Neural cell (in vitro differentiated cells): ENCODE measurements at regions not wholly inside any gene's neighbourhood (a gene's known extent, or its start where the extent isn't known, plus 50 kb on each side); places are given as distances from the start of the nearest gene placed in this dataset.

Source experiments
- CTCF ChIP-seq: fragments of 450-650 bp; IDR thresholded peaks from 2 replicates; pipeline ENCODE4 v1.5.1; 2014; ENCODE audit warnings: antibody characterized with exemption, mild to moderate bottlenecking, moderate library complexity; ENCODE audit not compliant: poor library complexity, severe bottlenecking
- EP300 ChIP-seq: fragments of 450-650 bp; conservative IDR thresholded peaks from 2 replicates; pipeline ENCODE4 v1.6.1; 2014; ENCODE audit warnings: antibody characterized with exemption, mild to moderate bottlenecking, moderate library complexity; ENCODE audit not compliant: poor library complexity, severe bottlenecking
- EZH2 ChIP-seq: fragments of 200-600, 300-800 bp; shearing (Covaris generic), sonication (generic); IDR thresholded peaks from 2 replicates; pipeline ENCODE4 v1.6.1; 2014; ENCODE audit warnings: antibody characterized with exemption, low read length, borderline replicate concordance, mild to moderate bottlenecking; ENCODE audit not compliant: insufficient read depth, poor library complexity, severe bottlenecking
- MXI1 ChIP-seq: fragments of 450-650 bp; conservative IDR thresholded peaks from 2 replicates; pipeline ENCODE4 v1.6.1; 2014; ENCODE audit warnings: antibody characterized with exemption, mild to moderate bottlenecking; ENCODE audit not compliant: poor library complexity, severe bottlenecking
- POLR2AphosphoS5 ChIP-seq: IDR thresholded peaks from 2 replicates; pipeline ENCODE4 v1.6.1; 2012
- SMC3 ChIP-seq: fragments of 450-650 bp; conservative IDR thresholded peaks from 2 replicates; pipeline ENCODE4 v1.6.1; 2014; ENCODE audit warnings: antibody characterized with exemption, mild to moderate bottlenecking, moderate library complexity; ENCODE audit not compliant: poor library complexity
- TAF1 ChIP-seq: IDR thresholded peaks from 2 replicates; pipeline ENCODE4 v1.6.1; 2012; ENCODE audit warnings: low read depth
- TF ChIP-seq, protein P1 (sequence below): IDR thresholded peaks from 2 replicates; pipeline ENCODE4 v1.6.1; 2012; ENCODE audit warnings: borderline replicate concordance

DNA sequence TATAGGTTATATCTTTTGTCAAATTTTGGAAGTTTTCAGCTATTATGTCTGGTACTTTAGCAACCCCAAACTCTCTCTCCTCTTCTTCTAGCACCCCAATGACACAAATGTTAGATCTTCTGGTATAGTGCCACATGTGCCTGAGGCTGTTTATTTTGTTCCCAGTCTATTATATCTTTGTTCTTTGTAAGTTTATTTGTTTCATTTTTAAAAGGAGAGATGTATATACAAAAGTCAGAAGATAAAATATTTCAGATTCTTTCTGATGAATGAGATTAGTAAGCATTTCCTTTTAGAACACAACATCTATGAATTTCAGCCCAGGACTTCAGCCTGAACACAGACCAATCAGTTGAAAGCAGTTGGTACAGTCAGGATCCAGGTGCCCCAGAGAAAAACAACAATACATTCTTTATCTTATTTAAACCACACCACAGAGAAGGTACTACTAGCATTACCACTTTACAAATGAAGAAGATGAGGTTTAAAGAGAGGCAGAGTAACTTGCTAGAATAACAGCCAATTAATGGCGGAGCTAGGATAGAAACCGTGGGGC lies 114.1 kb upstream of the BTG1 start:
- no peak for TF ChIP-seq CTCF
- TF ChIP-seq TAF1 = no peak
- TF ChIP-seq EP300 = no peak
- TF ChIP-seq SMC3 = no peak
- no peak for TF ChIP-seq MXI1
- TF ChIP-seq, protein P1, sequence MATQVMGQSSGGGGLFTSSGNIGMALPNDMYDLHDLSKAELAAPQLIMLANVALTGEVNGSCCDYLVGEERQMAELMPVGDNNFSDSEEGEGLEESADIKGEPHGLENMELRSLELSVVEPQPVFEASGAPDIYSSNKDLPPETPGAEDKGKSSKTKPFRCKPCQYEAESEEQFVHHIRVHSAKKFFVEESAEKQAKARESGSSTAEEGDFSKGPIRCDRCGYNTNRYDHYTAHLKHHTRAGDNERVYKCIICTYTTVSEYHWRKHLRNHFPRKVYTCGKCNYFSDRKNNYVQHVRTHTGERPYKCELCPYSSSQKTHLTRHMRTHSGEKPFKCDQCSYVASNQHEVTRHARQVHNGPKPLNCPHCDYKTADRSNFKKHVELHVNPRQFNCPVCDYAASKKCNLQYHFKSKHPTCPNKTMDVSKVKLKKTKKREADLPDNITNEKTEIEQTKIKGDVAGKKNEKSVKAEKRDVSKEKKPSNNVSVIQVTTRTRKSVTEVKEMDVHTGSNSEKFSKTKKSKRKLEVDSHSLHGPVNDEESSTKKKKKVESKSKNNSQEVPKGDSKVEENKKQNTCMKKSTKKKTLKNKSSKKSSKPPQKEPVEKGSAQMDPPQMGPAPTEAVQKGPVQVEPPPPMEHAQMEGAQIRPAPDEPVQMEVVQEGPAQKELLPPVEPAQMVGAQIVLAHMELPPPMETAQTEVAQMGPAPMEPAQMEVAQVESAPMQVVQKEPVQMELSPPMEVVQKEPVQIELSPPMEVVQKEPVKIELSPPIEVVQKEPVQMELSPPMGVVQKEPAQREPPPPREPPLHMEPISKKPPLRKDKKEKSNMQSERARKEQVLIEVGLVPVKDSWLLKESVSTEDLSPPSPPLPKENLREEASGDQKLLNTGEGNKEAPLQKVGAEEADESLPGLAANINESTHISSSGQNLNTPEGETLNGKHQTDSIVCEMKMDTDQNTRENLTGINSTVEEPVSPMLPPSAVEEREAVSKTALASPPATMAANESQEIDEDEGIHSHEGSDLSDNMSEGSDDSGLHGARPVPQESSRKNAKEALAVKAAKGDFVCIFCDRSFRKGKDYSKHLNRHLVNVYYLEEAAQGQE = no peak
- TF ChIP-seq POLR2AphosphoS5 = no peak
- no peak for TF ChIP-seq EZH2
